ENCODE measurements at regions not wholly inside any gene's neighbourhood (a gene's known extent, or its start where the extent isn't known, plus 50 kb on each side); places are given as distances from the start of the nearest gene placed in this dataset.
"Not testable (repeated sequence)": the region's sequence is repeated elsewhere in the genome, so short reads cannot be mapped to it uniquely, and the experiment has no call there.

DNA sequence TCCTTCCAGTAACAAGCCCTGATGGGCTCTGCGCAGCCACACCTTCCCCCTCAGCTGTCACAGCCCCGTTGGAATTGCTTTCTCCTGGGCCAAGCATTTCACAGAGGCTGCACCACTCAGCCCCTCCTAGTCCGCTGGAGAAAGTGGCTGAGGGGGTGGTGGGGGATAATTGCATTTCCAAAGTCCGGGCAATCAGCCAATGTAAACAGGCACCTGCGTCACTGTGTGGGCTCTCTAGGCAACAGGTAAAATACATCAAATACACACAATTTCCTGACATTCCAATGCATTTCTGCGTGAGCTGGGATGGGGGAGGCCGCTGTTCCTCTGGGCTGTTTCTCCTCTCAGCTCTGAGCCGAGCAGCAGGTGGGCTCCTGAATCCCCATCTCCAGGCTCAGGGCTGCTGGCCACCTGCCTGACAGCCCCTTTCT lies 281.1 kb downstream of the ADGRD1 start:
- H3K4me1 ChIP-seq; H3K27me3 ChIP-seq; DNase-seq; H3K4me3 ChIP-seq; H3K9me3 ChIP-seq; H3K36me3 ChIP-seq; ATAC-seq; intact Hi-C loops (cut with DNase I; ENCODE audit: low total_unique reads); H3K27ac ChIP-seq; in situ Hi-C loops (cut with MboI; ENCODE audit: low sequenced_read_pairs in 4 of 4): not testable (repeated sequence)

DNA sequence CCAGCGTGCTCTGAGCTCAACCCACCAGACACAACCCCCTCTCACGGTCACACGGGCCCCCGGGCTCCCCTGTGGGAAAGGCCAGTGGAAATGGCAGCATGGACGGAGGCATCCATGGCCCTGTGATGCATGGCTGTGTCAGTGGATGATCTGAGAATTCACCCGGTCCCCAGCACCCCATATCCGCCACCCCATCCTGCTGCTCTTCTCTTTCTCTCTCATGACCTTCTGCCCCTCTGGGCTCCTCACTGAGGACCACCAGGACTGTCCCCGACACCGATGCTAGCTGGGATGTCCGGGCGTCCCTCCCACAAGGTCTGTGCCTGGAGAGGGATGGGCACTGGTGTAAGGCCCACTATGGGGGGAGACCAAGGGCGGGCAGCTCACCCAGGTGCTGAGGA lies 282.2 kb downstream of the ADGRD1 start:
- intact Hi-C loops (cut with DNase I; ENCODE audit: low total_unique reads) (no loop called here), in situ Hi-C loops (cut with MboI; ENCODE audit: low sequenced_read_pairs in 4 of 4) (no loop called here)
- no peak for TF ChIP-seq CTCF (IDR thresholded peaks at IDR 0.05 in 4 of 5, conservative IDR thresholded peaks at IDR 0.05 in 1 of 5)
- TF ChIP-seq POLR2A (IDR thresholded peaks at IDR 0.05): no peak
- no peak overlapping the region for H3K4me3 ChIP-seq
- H3K4me1 ChIP-seq: no peaks in the 10 kb centered on the region
- H3K36me3 ChIP-seq: no peaks in the 10 kb centered on the region
- ATAC-seq: no peak
- no peak for DNase-seq
- no peak overlapping the region for H3K27ac ChIP-seq
- H3K9me3 ChIP-seq: no peaks in the 10 kb centered on the region
- H3K27me3 ChIP-seq: no peaks in the 10 kb centered on the region

DNA sequence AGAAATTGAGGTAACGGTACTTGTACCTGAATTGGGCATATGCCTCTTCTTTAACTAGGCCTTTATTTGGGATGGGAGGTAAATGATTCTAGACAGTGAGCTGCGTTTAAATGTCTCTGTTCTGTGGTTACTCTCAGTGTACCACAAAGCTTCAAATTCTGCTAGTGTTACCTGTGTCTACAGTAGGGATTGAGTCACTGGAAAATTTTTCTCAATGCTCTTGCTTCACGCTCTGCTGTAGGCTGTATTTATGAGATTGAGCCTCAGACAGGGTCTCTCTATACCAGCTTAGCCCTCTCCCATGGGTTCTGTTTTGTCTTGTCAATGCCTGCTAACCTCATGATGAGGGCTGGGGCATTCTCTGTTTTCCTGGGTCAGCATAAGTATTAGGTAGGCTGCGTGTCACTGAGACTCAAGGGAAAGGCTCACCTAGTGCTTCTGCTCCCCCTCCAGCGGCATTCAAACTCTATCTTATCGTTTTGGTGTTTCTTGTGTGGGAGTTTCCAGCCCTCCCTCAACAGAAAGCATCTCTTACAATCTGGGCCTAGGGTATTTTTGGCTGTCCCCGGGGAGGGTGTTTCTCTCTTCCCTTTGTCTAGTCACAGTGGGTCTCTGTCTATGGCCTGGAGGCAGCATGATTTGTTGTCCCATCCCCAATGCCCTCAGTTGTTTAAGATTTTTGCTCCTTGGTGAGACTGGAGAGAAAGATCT lies 285.8 kb downstream of the ADGRD1 start:
- TF ChIP-seq CTCF (IDR thresholded peaks at IDR 0.05 in 4 of 5, conservative IDR thresholded peaks at IDR 0.05 in 1 of 5) (no peak), POLR2A (IDR thresholded peaks at IDR 0.05) (no peak)
- in situ Hi-C loops (cut with MboI; ENCODE audit: low sequenced_read_pairs in 4 of 4) (no loop called here), intact Hi-C loops (cut with DNase I; ENCODE audit: low total_unique reads) (no loop called here)
- H3K27me3 ChIP-seq: no peaks in the 10 kb centered on the region
- no peaks in the 10 kb centered on the region for H3K9me3 ChIP-seq
- H3K4me1 ChIP-seq: no peaks in the 10 kb centered on the region
- H3K27ac ChIP-seq: no peak overlapping the region
- no peak for ATAC-seq
- no peak for DNase-seq
- no peak overlapping the region for H3K4me3 ChIP-seq
- H3K36me3 ChIP-seq: no peaks in the 10 kb centered on the region

- Histone ChIP-seq H3K4me3 (no peak overlapping the region), H3K4me1 (no peaks in the 10 kb centered on the region), H3K36me3 (no peaks in the 10 kb centered on the region), H3K9me3 (no peaks in the 10 kb centered on the region), H3K27me3 (no peaks in the 10 kb centered on the region), H3K27ac (no peak overlapping the region)
- TF ChIP-seq POLR2A (IDR thresholded peaks at IDR 0.05) (no peak), CTCF (IDR thresholded peaks at IDR 0.05 in 4 of 5, conservative IDR thresholded peaks at IDR 0.05 in 1 of 5) (no peak)
- DNase-seq: no peak
- intact Hi-C loops (cut with DNase I; ENCODE audit: low total_unique reads): no loop called here
- in situ Hi-C loops (cut with MboI; ENCODE audit: low sequenced_read_pairs in 4 of 4): no loop called here
- no peak for ATAC-seq
These were observed 287.8 kb downstream of the ADGRD1 start for GRCh38 chr12:131241517-131241916.

- intact Hi-C loops (cut with DNase I; ENCODE audit: low total_unique reads) (no loop called here), in situ Hi-C loops (cut with MboI; ENCODE audit: low sequenced_read_pairs in 4 of 4) (no loop called here)
- Histone ChIP-seq H3K9me3 (no peaks in the 10 kb centered on the region), H3K4me1 (no peaks in the 10 kb centered on the region), H3K27me3 (no peaks in the 10 kb centered on the region), H3K4me3 (no peak overlapping the region), H3K36me3 (no peaks in the 10 kb centered on the region), H3K27ac (no peak overlapping the region)
- TF ChIP-seq CTCF (IDR thresholded peaks at IDR 0.05 in 4 of 5, conservative IDR thresholded peaks at IDR 0.05 in 1 of 5): no peak
- no peak for TF ChIP-seq POLR2A (IDR thresholded peaks at IDR 0.05)
- DNase-seq (no peak), ATAC-seq (no peak)
These were observed 289.2 kb downstream of the ADGRD1 start for GRCh38 chr12:131242741-131243496.

- H3K4me1 ChIP-seq; H3K4me3 ChIP-seq; DNase-seq; H3K27me3 ChIP-seq; H3K9me3 ChIP-seq; ATAC-seq; H3K36me3 ChIP-seq; H3K27ac ChIP-seq; intact Hi-C loops (cut with DNase I; ENCODE audit: low total_unique reads); in situ Hi-C loops (cut with MboI; ENCODE audit: low sequenced_read_pairs in 4 of 4): not testable (repeated sequence)
These were observed 290.5 kb downstream of the ADGRD1 start for GRCh38 chr12:131244157-131244688.

GRCh38 chr12:131245161-131245560 lies 291.5 kb downstream of the ADGRD1 start:
- H3K27me3 ChIP-seq; DNase-seq; H3K27ac ChIP-seq; H3K36me3 ChIP-seq; H3K4me1 ChIP-seq; H3K9me3 ChIP-seq; ATAC-seq; H3K4me3 ChIP-seq; in situ Hi-C loops (cut with MboI; ENCODE audit: low sequenced_read_pairs in 4 of 4); intact Hi-C loops (cut with DNase I; ENCODE audit: low total_unique reads): not testable (repeated sequence)

All from gastrocnemius medialis (tissue), 4 donors.